PC-9 (cell line): ENCODE measurements at regions not wholly inside any gene's neighbourhood (a gene's known extent, or its start where the extent isn't known, plus 50 kb on each side); places are given as distances from the start of the nearest gene placed in this dataset.

Source experiments
- BruUV-seq: library from RNA; stranded (reverse); fragments of 400-500 nt; replicated peaks from 2 replicates; lab custom pipeline; 2021; lab: Mats Ljungman, UMichigan
- CTCF ChIA-PET: fragments of 300-600 bp; sonication (Branson Sonifier 250); formaldehyde crosslinking; loops from one replicate; lab custom pipeline; 2022; ENCODE audit warnings: antibody characterized with exemption; lab: Charles Lee
- POLR2A ChIA-PET: fragments of 300-600 bp; sonication (Branson Sonifier 250); formaldehyde crosslinking; loops from one replicate; lab custom pipeline; 2022; ENCODE audit warnings: antibody characterized with exemption; ENCODE audit not compliant: unreplicated experiment; lab: Charles Lee
- DNase-seq, 2 experiments: peaks; one replicate each; pipeline versions ENCODE4 v3.0.0 to v3.0.0-alpha.2; 2015 to 2022; ENCODE audit warnings: mixed read lengths in 1 of 2
- H2AFZ ChIP-seq: fragments of 200-600 bp; sonication (generic); 2 replicates; pipeline ENCODE4 v1.8.1; 2017; ENCODE audit warnings: antibody characterized with exemption
- H3F3A ChIP-seq: fragments of 200-600 bp; sonication (generic); 2 replicates; pipeline ENCODE4 v1.8.1; 2017; ENCODE audit warnings: antibody characterized with exemption, mild to moderate bottlenecking, low read depth; ENCODE audit not compliant: insufficient read depth
- H3K27ac ChIP-seq: fragments of 200-600 bp; sonication (generic); 2 replicates; pipeline ENCODE4 v1.6.1; 2016; ENCODE audit warnings: mixed run types
- H3K27me3 ChIP-seq: fragments of 200-600 bp; sonication (generic); 2 replicates; pipeline ENCODE4 v1.6.1; 2016; ENCODE audit warnings: low read depth, mixed run types; ENCODE audit not compliant: insufficient read depth
- H3K36me3 ChIP-seq: fragments of 200-600 bp; sonication (generic); 2 replicates; pipeline ENCODE4 v1.6.1; 2016; ENCODE audit warnings: low read depth, mixed run types
- H3K4me1 ChIP-seq: fragments of 200-600 bp; sonication (generic); replicated peaks from 2 replicates; pipeline ENCODE4 v1.6.1; 2016; ENCODE audit warnings: mixed run types; ENCODE audit not compliant: insufficient read depth
- H3K4me2 ChIP-seq: fragments of 200-600 bp; sonication (generic); 2 replicates; pipeline ENCODE4 v1.6.1; 2017; ENCODE audit warnings: mixed run types
- H3K4me3 ChIP-seq: fragments of 200-600 bp; sonication (generic); 2 replicates; pipeline ENCODE4 v1.6.1; 2016; ENCODE audit warnings: mixed run types
- H3K79me2 ChIP-seq: fragments of 200-600 bp; sonication (generic); 2 replicates; pipeline ENCODE4 v1.6.1; 2017; ENCODE audit warnings: low read depth, mixed run types
- H3K9me2 ChIP-seq: fragments of 200-600 bp; sonication (generic); 2 replicates; pipeline ENCODE4 v1.8.1; 2017; ENCODE audit warnings: mild to moderate bottlenecking; ENCODE audit not compliant: insufficient read depth
- H3K9me3 ChIP-seq: fragments of 200-600 bp; sonication (generic); 2 replicates; pipeline ENCODE4 v1.8.1; 2016; ENCODE audit warnings: low read depth; ENCODE audit not compliant: insufficient read depth
- H4K20me1 ChIP-seq: fragments of 200-600 bp; sonication (generic); 2 replicates; pipeline ENCODE4 v1.8.1; 2017; ENCODE audit not compliant: insufficient read depth
- CTCF ChIP-seq: fragments of 200-600 bp; sonication (generic); conservative IDR thresholded peaks from 2 replicates; pipeline ENCODE4 v1.6.1; 2017; ENCODE audit warnings: mixed run types, antibody characterized with exemption, mild to moderate bottlenecking, moderate library complexity
- EZH2 ChIP-seq: fragments of 200-600 bp; sonication (generic); IDR thresholded peaks from 2 replicates; pipeline ENCODE4 v1.8.0; 2017; ENCODE audit warnings: antibody characterized with exemption, low read depth
- intact Hi-C: fragments of 100-400 bp; cut with micrococcal nuclease; formaldehyde crosslinking; loops from one replicate; pipeline ENCODE4 v1.10.0; 2022; ENCODE audit not compliant: unreplicated experiment

DNA sequence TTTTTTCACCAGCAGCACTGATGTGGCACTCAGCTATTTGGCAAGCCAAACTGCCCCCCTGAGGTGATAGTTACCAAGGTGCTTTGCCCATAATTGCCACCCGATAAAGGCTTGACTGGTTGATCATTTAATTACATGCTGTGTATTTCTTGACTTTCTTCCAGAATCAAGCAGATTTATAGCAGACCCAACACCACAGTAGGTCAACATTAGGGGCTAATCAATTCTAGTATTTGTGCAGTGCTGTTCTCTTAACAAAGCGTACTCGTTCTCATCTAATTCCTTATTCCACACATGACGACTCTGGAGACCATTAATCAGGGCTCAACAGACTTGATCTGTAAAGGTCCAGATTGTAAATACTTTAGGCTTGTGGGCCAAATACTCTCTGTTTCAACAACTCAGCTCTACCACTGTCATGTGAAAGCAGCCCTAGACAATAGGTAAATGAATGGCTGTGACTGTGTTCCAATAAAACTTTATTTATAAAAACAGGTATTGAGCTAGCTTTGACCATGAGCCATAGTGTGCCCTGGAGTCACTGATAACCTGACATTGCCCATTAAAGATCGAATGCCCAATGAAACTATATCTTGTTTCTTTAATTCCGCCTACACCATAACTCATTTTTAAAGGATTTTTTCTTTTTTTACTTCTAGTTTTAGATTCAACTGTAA lies 119.1 kb upstream of the TMC3 start:
- H3K27ac ChIP-seq, result no peak overlapping the region
- no TSS peak for BruUV-seq
- no peaks in the 10 kb centered on the region for H3K9me3 ChIP-seq
- no peaks in the 10 kb centered on the region for H4K20me1 ChIP-seq
- H3K27me3 ChIP-seq, result peaks cover 18% of the 10 kb centered on the region; the same call in 1 of the 2 replicates
- H3K4me3 ChIP-seq, result no peak overlapping the region
- DNase-seq, result no peak
- TF ChIP-seq EZH2 (no peak), CTCF (no peak)
- H3K79me2 ChIP-seq, result no peaks in the 10 kb centered on the region
- H3K36me3 ChIP-seq, result no peaks in the 10 kb centered on the region
- intact Hi-C loops, result no loop called here
- H3F3A ChIP-seq, result no peaks in the 10 kb centered on the region
- ChIA-PET POLR2A (no interaction called here), CTCF (no interaction called here)
- H3K4me1 ChIP-seq, result no peaks in the 10 kb centered on the region
- no peak overlapping the region for H3K4me2 ChIP-seq
- no peak overlapping the region for H2AFZ ChIP-seq
- no peaks in the 10 kb centered on the region for H3K9me2 ChIP-seq

GRCh38 chr15:81492331-81492968 lies 118.4 kb upstream of the TMC3 start:
- H3F3A ChIP-seq, result no peaks in the 10 kb centered on the region
- H2AFZ ChIP-seq, result no peak overlapping the region
- H3K4me2 ChIP-seq, result no peak overlapping the region
- H4K20me1 ChIP-seq, result no peaks in the 10 kb centered on the region
- H3K79me2 ChIP-seq, result no peaks in the 10 kb centered on the region
- H3K4me1 ChIP-seq, result no peaks in the 10 kb centered on the region
- H3K27ac ChIP-seq, result no peak overlapping the region
- DNase-seq, result no peak
- no peak overlapping the region for H3K4me3 ChIP-seq
- TF ChIP-seq EZH2, result no peak
- TF ChIP-seq CTCF, result no peak
- H3K36me3 ChIP-seq, result no peaks in the 10 kb centered on the region
- ChIA-PET CTCF (no interaction called here), POLR2A (no interaction called here)
- H3K9me3 ChIP-seq, result no peaks in the 10 kb centered on the region
- H3K9me2 ChIP-seq, result no peaks in the 10 kb centered on the region
- BruUV-seq, result no TSS peak
- peaks cover 18% of the 10 kb centered on the region; the same call in 1 of the 2 replicates for H3K27me3 ChIP-seq
- intact Hi-C loops, result no loop called here

DNA sequence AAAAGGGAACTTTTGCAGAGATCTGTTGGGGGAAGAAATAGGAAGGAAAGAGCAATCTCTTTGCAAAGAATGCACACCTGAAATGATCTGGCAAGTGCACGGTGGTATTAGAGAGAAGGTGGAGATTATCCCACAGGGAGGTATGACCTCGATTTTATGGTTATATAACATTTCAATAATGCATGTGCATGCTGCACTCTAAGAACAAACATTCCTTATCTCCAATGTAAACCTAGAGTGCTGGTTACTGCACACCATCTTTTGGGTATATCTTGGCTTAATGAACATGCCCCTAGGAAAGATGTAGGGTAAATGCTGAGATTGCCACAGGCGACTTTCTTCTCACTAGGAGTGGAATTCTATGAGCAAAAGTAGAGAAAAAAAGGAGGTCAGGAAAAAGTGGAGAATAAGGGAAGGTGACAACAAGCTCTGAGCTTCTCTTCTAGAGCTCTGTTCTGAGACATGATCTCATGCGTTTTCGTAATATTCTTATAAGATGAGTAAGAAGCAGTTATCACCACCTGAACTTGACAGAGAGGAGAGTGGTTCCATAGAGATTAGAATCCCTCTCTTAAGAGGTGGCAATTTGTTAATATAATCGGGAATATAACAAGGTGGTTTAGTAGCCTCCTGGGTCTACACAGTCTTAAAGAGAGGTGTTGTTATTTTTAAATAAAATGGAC lies 117.5 kb upstream of the TMC3 start:
- no peak for TF ChIP-seq EZH2
- no peak for TF ChIP-seq CTCF
- intact Hi-C loops, result no loop called here
- ChIA-PET POLR2A (no interaction called here), CTCF (no interaction called here)
- Histone ChIP-seq H3K4me3 (no peak overlapping the region), H3K9me2 (no peaks in the 10 kb centered on the region), H3K79me2 (no peaks in the 10 kb centered on the region), H3F3A (no peaks in the 10 kb centered on the region), H3K27me3 (peaks cover 18% of the 10 kb centered on the region; the same call in 1 of the 2 replicates), H3K9me3 (no peaks in the 10 kb centered on the region), H3K4me2 (no peak overlapping the region), H3K27ac (no peak overlapping the region), H3K4me1 (no peaks in the 10 kb centered on the region), H4K20me1 (no peaks in the 10 kb centered on the region), H3K36me3 (no peaks in the 10 kb centered on the region), H2AFZ (no peak overlapping the region)
- DNase-seq, result no peak
- no TSS peak for BruUV-seq
